HepG2 (cell line): ENCODE measurements at regions not wholly inside any gene's neighbourhood (a gene's known extent, or its start where the extent isn't known, plus 50 kb on each side); places are given as distances from the start of the nearest gene placed in this dataset.

Experiments
- ATAC-seq: fragments of 200-7000 bp; cut with Tn5 transposase; 3 replicates; pipeline ENCODE4 v1.9.1; 2020; ENCODE audit warnings: mild to moderate bottlenecking, moderate library complexity
- BruUV-seq: library from RNA; stranded (reverse); fragments of 400-500 nt; replicated peaks from 2 replicates; lab custom pipeline; 2021; lab: Mats Ljungman, UMichigan
- CTCF ChIA-PET: fragments of 300-600 bp; formaldehyde crosslinking; extraction: SDS; loops from one replicate; lab custom pipeline; 2021; ENCODE audit warnings: low total read pairs, inconsistent platforms, low intra/inter-chr PET ratio; lab: Yijun Ruan, JAX
- POLR2A ChIA-PET: fragments of 350-600 bp; sonication (Branson Sonifier 250); formaldehyde crosslinking; loops from one replicate; lab custom pipeline; 2020; ENCODE audit warnings: antibody characterized with exemption, inconsistent platforms; lab: Yijun Ruan, JAX
- DNase-seq: peaks from one replicate; pipeline ENCODE4 v3.0.0-alpha.2; 2015; ENCODE audit warnings: low spot score
- FAIRE-seq: peaks from 3 replicates; lab custom pipeline; 2011; peaks lifted over from hg19 to GRCh38; lab: Jason Lieb, UNC
- H2AFZ ChIP-seq: one replicate; pipeline ENCODE4 v1.6.1; 2011; ENCODE audit warnings: low read length, inconsistent platforms
- H3K27ac ChIP-seq: fragments of 300-600 bp; 3 replicates; pipeline ENCODE4 v1.8.0; 2011; ENCODE audit warnings: mixed run types, mild to moderate bottlenecking, mixed read lengths, low read length, inconsistent platforms; ENCODE audit not compliant: insufficient read depth; ENCODE audit errors: extremely low read length
- H3K27me3 ChIP-seq, 2 experiments: fragments of 200-600 bp in 1 of 2; 2 replicates in 1 of 2; 3 replicates in 1 of 2; pipeline versions ENCODE4 v1.6.0 to v1.8.0; 2011; ENCODE audit warnings: low read length in 2 of 2, mild to moderate bottlenecking in 2 of 2, moderate library complexity in 2 of 2, inconsistent platforms in 1 of 2; ENCODE audit not compliant: insufficient read depth in 2 of 2, control insufficient read depth in 1 of 2
- H3K36me3 ChIP-seq, 2 experiments: fragments of 200-600 bp in 1 of 2; replicated peaks in 1 of 2; 2 replicates in 1 of 2; 3 replicates in 1 of 2; pipeline versions ENCODE4 v1.5.1 to v1.8.0; 2011; ENCODE audit warnings: low read length in 2 of 2, inconsistent platforms in 1 of 2; ENCODE audit not compliant: insufficient read depth in 2 of 2, control insufficient read depth in 1 of 2
- H3K4me1 ChIP-seq: 2 replicates; pipeline ENCODE4 v1.5.1; 2012; ENCODE audit warnings: low read length, inconsistent platforms; ENCODE audit not compliant: insufficient read depth
- H3K4me2 ChIP-seq: 2 replicates; pipeline ENCODE4 v1.6.0; 2011; ENCODE audit warnings: low read depth, low read length, inconsistent platforms
- H3K4me3 ChIP-seq, 3 experiments: fragments of 200-600 bp in 1 of 3; sonication (generic), shearing (Covaris generic) in 1 of 3; replicated peaks in 1 of 3; 2 replicates each; pipeline ENCODE4 v1.5.1; 2011 to 2016; ENCODE audit warnings: low read length in 3 of 3, inconsistent platforms in 2 of 3, low read depth in 2 of 3, mild to moderate bottlenecking in 2 of 3, control low read depth in 1 of 3, mixed read lengths in 1 of 3; ENCODE audit not compliant: insufficient read depth in 1 of 3
- H3K79me2 ChIP-seq: one replicate; pipeline ENCODE4 v1.6.1; 2011; ENCODE audit warnings: low read length, inconsistent platforms; ENCODE audit not compliant: insufficient read depth
- H3K9ac ChIP-seq: 2 replicates; pipeline ENCODE4 v1.6.0; 2011; ENCODE audit warnings: mild to moderate bottlenecking, low read depth, low read length, inconsistent platforms; ENCODE audit not compliant: insufficient read depth
- H3K9me3 ChIP-seq: 2 replicates; pipeline ENCODE4 v1.5.1; 2012; ENCODE audit warnings: mild to moderate bottlenecking, low read length
- H4K20me1 ChIP-seq: 2 replicates; pipeline ENCODE4 v1.6.0; 2011; ENCODE audit warnings: inconsistent platforms, mild to moderate bottlenecking, low read length, moderate library complexity; ENCODE audit not compliant: insufficient read depth
- ARHGAP35 ChIP-seq: sonication (generic); formaldehyde crosslinking; IDR thresholded peaks from 2 replicates; pipeline ENCODE4 v1.9.0; 2022; ENCODE audit warnings: mild to moderate bottlenecking, inconsistent platforms, moderate library complexity, missing genetic modification reagents, borderline replicate concordance
- ZNF205 ChIP-seq: IDR thresholded peaks from 2 replicates; pipeline ENCODE4 v1.6.1; 2018; ENCODE audit warnings: missing biosample characterization, missing genetic modification reagents
- ZNF317 ChIP-seq: sonication (generic); formaldehyde crosslinking; IDR thresholded peaks from 2 replicates; pipeline ENCODE4 v1.5.0; 2020; ENCODE audit warnings: mild to moderate bottlenecking, missing genetic modification reagents
- ZNF501 ChIP-seq: sonication (generic); formaldehyde crosslinking; IDR thresholded peaks from 2 replicates; pipeline ENCODE4 v1.5.1; 2020; ENCODE audit warnings: mild to moderate bottlenecking, moderate library complexity, missing genetic modification reagents
- WGBS: methylation state at CpG from one replicate; pipeline ENCODE4 v1.1.6; 2017; ENCODE audit warnings: low lambda C conversion rate; 5-methylcytosine and 5-hydroxymethylcytosine counted together
- in situ Hi-C: cut with HindIII; loops from 2 replicates; pipeline ENCODE4 v1.10.0; 2017; ENCODE audit warnings: low pct_unique_long_range_greater_than_20kb; ENCODE audit not compliant: extremely low pct_ligation_motif_present
- intact Hi-C: fragments of 100-400 bp; cut with micrococcal nuclease; formaldehyde crosslinking; loops from one replicate; pipeline ENCODE4 v1.10.0; 2022; ENCODE audit not compliant: unreplicated experiment
- TF ChIP-seq, protein P1 (sequence below): sonication (generic); formaldehyde crosslinking; IDR thresholded peaks from 2 replicates; pipeline ENCODE4 v1.4.0; 2020; ENCODE audit warnings: mild to moderate bottlenecking, missing genetic modification reagents
- TF ChIP-seq, protein P2 (sequence below): sonication (generic); formaldehyde crosslinking; IDR thresholded peaks from 2 replicates; pipeline ENCODE4 v1.9.0; 2021; ENCODE audit warnings: missing genetic modification reagents, mild to moderate bottlenecking, borderline replicate concordance
- TF ChIP-seq, protein P3 (sequence below): sonication (generic); formaldehyde crosslinking; IDR thresholded peaks from 2 replicates; pipeline ENCODE4 v1.5.1; 2020; ENCODE audit warnings: mild to moderate bottlenecking, missing genetic modification reagents, moderate library complexity
- TF ChIP-seq, protein P4 (sequence below): sonication (generic); formaldehyde crosslinking; IDR thresholded peaks from 2 replicates; pipeline ENCODE4 v1.4.0; 2020; ENCODE audit warnings: missing genetic modification reagents
- TF ChIP-seq, protein P5 (sequence below): sonication (generic); formaldehyde crosslinking; IDR thresholded peaks from 2 replicates; pipeline ENCODE4 v1.8.0; 2022; ENCODE audit warnings: mild to moderate bottlenecking, missing genetic modification reagents, moderate library complexity
- TF ChIP-seq, protein P6 (sequence below): IDR thresholded peaks from 2 replicates; pipeline ENCODE4 v1.6.1; 2016; ENCODE audit warnings: low read depth, borderline replicate concordance

DNA sequence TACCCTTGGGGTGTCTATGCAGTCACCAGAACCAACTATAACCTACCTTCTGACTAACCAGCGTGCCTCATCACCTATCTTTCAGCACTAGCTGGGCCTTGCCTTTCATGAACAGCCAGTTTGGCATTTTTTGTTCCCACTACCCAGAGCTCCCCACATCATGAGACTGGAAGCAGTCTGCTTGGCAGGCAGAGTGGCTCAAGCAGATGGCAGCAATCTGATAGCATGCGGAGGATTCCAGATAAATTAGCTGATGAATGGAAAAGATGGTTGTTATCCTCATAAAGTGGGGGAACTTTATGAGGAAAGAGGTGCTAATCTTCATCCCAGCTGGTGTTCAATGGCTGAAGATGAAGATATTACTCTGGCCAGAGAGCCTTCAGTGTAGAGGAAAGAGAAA, 243.2 kb upstream of the EDA2R start:
- in situ Hi-C loops: no loop called here
- no peak overlapping the region for H3K9ac ChIP-seq
- BruUV-seq: no TSS peak
- intact Hi-C loops: no loop called here
- no peak overlapping the region for H3K4me2 ChIP-seq
- DNase-seq (no peak), FAIRE-seq (no peak), ATAC-seq (no peak)
- H3K4me1 ChIP-seq: no peaks in the 10 kb centered on the region
- H3K27me3 ChIP-seq: no peaks in the 10 kb centered on the region
- no peaks in the 10 kb centered on the region for H3K36me3 ChIP-seq
- CTCF ChIA-PET: no interaction called here
- H3K9me3 ChIP-seq: peaks cover 24% of the 10 kb centered on the region; the same call in 1 of the 2 replicates
- 0% methylated on average over 1 of the region's 2 CpGs for WGBS
- no peak overlapping the region for H2AFZ ChIP-seq
- no peaks in the 10 kb centered on the region for H3K79me2 ChIP-seq
- POLR2A ChIA-PET: no interaction called here
- H3K27ac ChIP-seq: no peak overlapping the region
- H4K20me1 ChIP-seq: no peaks in the 10 kb centered on the region
- H3K4me3 ChIP-seq: no peak overlapping the region
- TF ChIP-seq, protein P1, sequence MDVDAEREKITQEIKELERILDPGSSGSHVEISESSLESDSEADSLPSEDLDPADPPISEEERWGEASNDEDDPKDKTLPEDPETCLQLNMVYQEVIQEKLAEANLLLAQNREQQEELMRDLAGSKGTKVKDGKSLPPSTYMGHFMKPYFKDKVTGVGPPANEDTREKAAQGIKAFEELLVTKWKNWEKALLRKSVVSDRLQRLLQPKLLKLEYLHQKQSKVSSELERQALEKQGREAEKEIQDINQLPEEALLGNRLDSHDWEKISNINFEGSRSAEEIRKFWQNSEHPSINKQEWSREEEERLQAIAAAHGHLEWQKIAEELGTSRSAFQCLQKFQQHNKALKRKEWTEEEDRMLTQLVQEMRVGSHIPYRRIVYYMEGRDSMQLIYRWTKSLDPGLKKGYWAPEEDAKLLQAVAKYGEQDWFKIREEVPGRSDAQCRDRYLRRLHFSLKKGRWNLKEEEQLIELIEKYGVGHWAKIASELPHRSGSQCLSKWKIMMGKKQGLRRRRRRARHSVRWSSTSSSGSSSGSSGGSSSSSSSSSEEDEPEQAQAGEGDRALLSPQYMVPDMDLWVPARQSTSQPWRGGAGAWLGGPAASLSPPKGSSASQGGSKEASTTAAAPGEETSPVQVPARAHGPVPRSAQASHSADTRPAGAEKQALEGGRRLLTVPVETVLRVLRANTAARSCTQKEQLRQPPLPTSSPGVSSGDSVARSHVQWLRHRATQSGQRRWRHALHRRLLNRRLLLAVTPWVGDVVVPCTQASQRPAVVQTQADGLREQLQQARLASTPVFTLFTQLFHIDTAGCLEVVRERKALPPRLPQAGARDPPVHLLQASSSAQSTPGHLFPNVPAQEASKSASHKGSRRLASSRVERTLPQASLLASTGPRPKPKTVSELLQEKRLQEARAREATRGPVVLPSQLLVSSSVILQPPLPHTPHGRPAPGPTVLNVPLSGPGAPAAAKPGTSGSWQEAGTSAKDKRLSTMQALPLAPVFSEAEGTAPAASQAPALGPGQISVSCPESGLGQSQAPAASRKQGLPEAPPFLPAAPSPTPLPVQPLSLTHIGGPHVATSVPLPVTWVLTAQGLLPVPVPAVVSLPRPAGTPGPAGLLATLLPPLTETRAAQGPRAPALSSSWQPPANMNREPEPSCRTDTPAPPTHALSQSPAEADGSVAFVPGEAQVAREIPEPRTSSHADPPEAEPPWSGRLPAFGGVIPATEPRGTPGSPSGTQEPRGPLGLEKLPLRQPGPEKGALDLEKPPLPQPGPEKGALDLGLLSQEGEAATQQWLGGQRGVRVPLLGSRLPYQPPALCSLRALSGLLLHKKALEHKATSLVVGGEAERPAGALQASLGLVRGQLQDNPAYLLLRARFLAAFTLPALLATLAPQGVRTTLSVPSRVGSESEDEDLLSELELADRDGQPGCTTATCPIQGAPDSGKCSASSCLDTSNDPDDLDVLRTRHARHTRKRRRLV (CRISPR knock-in tag): no peak
- TF ChIP-seq ZNF501: no peak
- TF ChIP-seq ZNF205 (CRISPR knock-in tag): no peak
- TF ChIP-seq, protein P2, sequence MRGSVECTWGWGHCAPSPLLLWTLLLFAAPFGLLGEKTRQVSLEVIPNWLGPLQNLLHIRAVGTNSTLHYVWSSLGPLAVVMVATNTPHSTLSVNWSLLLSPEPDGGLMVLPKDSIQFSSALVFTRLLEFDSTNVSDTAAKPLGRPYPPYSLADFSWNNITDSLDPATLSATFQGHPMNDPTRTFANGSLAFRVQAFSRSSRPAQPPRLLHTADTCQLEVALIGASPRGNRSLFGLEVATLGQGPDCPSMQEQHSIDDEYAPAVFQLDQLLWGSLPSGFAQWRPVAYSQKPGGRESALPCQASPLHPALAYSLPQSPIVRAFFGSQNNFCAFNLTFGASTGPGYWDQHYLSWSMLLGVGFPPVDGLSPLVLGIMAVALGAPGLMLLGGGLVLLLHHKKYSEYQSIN (CRISPR knock-in tag): no peak
- TF ChIP-seq, protein P3, sequence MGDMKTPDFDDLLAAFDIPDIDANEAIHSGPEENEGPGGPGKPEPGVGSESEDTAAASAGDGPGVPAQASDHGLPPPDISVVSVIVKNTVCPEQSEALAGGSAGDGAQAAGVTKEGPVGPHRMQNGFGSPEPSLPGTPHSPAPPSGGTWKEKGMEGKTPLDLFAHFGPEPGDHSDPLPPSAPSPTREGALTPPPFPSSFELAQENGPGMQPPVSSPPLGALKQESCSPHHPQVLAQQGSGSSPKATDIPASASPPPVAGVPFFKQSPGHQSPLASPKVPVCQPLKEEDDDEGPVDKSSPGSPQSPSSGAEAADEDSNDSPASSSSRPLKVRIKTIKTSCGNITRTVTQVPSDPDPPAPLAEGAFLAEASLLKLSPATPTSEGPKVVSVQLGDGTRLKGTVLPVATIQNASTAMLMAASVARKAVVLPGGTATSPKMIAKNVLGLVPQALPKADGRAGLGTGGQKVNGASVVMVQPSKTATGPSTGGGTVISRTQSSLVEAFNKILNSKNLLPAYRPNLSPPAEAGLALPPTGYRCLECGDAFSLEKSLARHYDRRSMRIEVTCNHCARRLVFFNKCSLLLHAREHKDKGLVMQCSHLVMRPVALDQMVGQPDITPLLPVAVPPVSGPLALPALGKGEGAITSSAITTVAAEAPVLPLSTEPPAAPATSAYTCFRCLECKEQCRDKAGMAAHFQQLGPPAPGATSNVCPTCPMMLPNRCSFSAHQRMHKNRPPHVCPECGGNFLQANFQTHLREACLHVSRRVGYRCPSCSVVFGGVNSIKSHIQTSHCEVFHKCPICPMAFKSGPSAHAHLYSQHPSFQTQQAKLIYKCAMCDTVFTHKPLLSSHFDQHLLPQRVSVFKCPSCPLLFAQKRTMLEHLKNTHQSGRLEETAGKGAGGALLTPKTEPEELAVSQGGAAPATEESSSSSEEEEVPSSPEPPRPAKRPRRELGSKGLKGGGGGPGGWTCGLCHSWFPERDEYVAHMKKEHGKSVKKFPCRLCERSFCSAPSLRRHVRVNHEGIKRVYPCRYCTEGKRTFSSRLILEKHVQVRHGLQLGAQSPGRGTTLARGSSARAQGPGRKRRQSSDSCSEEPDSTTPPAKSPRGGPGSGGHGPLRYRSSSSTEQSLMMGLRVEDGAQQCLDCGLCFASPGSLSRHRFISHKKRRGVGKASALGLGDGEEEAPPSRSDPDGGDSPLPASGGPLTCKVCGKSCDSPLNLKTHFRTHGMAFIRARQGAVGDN: no peak
- no peak for TF ChIP-seq ARHGAP35 (CRISPR knock-in tag)
- TF ChIP-seq, protein P4, sequence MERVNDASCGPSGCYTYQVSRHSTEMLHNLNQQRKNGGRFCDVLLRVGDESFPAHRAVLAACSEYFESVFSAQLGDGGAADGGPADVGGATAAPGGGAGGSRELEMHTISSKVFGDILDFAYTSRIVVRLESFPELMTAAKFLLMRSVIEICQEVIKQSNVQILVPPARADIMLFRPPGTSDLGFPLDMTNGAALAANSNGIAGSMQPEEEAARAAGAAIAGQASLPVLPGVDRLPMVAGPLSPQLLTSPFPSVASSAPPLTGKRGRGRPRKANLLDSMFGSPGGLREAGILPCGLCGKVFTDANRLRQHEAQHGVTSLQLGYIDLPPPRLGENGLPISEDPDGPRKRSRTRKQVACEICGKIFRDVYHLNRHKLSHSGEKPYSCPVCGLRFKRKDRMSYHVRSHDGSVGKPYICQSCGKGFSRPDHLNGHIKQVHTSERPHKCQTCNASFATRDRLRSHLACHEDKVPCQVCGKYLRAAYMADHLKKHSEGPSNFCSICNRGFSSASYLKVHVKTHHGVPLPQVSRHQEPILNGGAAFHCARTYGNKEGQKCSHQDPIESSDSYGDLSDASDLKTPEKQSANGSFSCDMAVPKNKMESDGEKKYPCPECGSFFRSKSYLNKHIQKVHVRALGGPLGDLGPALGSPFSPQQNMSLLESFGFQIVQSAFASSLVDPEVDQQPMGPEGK (CRISPR knock-in tag): no peak
- TF ChIP-seq, protein P5, sequence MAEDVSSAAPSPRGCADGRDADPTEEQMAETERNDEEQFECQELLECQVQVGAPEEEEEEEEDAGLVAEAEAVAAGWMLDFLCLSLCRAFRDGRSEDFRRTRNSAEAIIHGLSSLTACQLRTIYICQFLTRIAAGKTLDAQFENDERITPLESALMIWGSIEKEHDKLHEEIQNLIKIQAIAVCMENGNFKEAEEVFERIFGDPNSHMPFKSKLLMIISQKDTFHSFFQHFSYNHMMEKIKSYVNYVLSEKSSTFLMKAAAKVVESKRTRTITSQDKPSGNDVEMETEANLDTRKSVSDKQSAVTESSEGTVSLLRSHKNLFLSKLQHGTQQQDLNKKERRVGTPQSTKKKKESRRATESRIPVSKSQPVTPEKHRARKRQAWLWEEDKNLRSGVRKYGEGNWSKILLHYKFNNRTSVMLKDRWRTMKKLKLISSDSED (CRISPR knock-in tag): no peak
- TF ChIP-seq ZNF317 (CRISPR knock-in tag): no peak
- TF ChIP-seq, protein P6, sequence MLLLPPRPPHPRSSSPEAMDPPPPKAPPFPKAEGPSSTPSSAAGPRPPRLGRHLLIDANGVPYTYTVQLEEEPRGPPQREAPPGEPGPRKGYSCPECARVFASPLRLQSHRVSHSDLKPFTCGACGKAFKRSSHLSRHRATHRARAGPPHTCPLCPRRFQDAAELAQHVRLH (CRISPR knock-in tag): no peak
